ENCODE measurements at regions not wholly inside any gene's neighbourhood (a gene's known extent, or its start where the extent isn't known, plus 50 kb on each side); places are given as distances from the start of the nearest gene placed in this dataset.
"Not testable (repeated sequence)": the region's sequence is repeated elsewhere in the genome, so short reads cannot be mapped to it uniquely, and the experiment has no call there.

GRCh38 chr17:5980941-5981340 lies 89.2 kb upstream of the WSCD1 start:
- DNase-seq = no peak

- DNase-seq = no peak
Observed at GRCh38 chr17:5986644-5987043, 83.5 kb upstream of the WSCD1 start.

GRCh38 chr17:6000426-6000825 lies 69.8 kb upstream of the WSCD1 start:
- no peak for DNase-seq

GRCh38 chr17:6003221-6003620 lies 67.0 kb upstream of the WSCD1 start:
- DNase-seq = not testable (repeated sequence)

GRCh38 chr17:6005939-6006338 lies 64.2 kb upstream of the WSCD1 start:
- DNase-seq = no peak

- DNase-seq = no peak
Observed at GRCh38 chr17:6011206-6011605, 59.0 kb upstream of the WSCD1 start.

GRCh38 chr17:6018788-6019187 lies 51.4 kb upstream of the WSCD1 start:
- DNase-seq = no peak

GRCh38 chr17:6019959-6020358 lies 50.2 kb upstream of the WSCD1 start:
- no peak for DNase-seq

GRCh38 chr17:6020376-6021010 lies 49.7 kb upstream of the WSCD1 start:
- DNase-seq = no peak

Data from suppressor macrophage treated with lipopolysaccharide for 1 hour (primary cell).